Middle frontal gyrus (tissue), 1 donor: ENCODE measurements at regions not wholly inside any gene's neighbourhood (a gene's known extent, or its start where the extent isn't known, plus 50 kb on each side); places are given as distances from the start of the nearest gene placed in this dataset.

Experiments used
- DNase-seq: peaks from one replicate; pipeline ENCODE4 v3.0.0-alpha.2; 2015; ENCODE audit warnings: low spot score; ENCODE audit errors: extremely low spot score

GRCh38 chr1:96481409-96481808 lies 240.2 kb upstream of the PTBP2 start:
- no peak for DNase-seq

- DNase-seq = no peak
Observed at GRCh38 chr1:96482616-96483015, 239.0 kb upstream of the PTBP2 start.

- peak; percentile 25 for DNase-seq
Observed at GRCh38 chr1:96487394-96487793, 234.2 kb upstream of the PTBP2 start.

- no peak for DNase-seq
Observed at GRCh38 chr1:96487971-96488370, 233.6 kb upstream of the PTBP2 start.

GRCh38 chr1:96488777-96489176 lies 232.8 kb upstream of the PTBP2 start:
- no peak for DNase-seq

GRCh38 chr1:96492236-96492635 lies 229.3 kb upstream of the PTBP2 start:
- DNase-seq = no peak

GRCh38 chr1:96498744-96499340 lies 222.7 kb upstream of the PTBP2 start:
- no peak for DNase-seq

GRCh38 chr1:96508233-96508632 lies 213.4 kb upstream of the PTBP2 start:
- no peak for DNase-seq

GRCh38 chr1:96509339-96509738 lies 212.2 kb upstream of the PTBP2 start:
- no peak for DNase-seq

- DNase-seq = no peak
Observed at GRCh38 chr1:96509951-96510350, 211.6 kb upstream of the PTBP2 start.

- DNase-seq = no peak
Observed at GRCh38 chr1:96510391-96510790, 211.2 kb upstream of the PTBP2 start.

- no peak for DNase-seq
Observed at GRCh38 chr1:96510911-96511310, 210.7 kb upstream of the PTBP2 start.

- DNase-seq = no peak
Observed at GRCh38 chr1:96513136-96513535, 208.4 kb upstream of the PTBP2 start.

GRCh38 chr1:96515430-96515829 lies 206.2 kb upstream of the PTBP2 start:
- no peak for DNase-seq

- no peak for DNase-seq
Observed at GRCh38 chr1:96515925-96516324, 205.7 kb upstream of the PTBP2 start.

- DNase-seq = no peak
Observed at GRCh38 chr1:96519851-96520578, 201.6 kb upstream of the PTBP2 start.

- DNase-seq = no peak
Observed at GRCh38 chr1:96520579-96520947, 201.0 kb upstream of the PTBP2 start.

GRCh38 chr1:96521010-96521409 lies 200.6 kb upstream of the PTBP2 start:
- no peak for DNase-seq

- no peak for DNase-seq
Observed at GRCh38 chr1:96521994-96522760, 199.4 kb upstream of the PTBP2 start.

- DNase-seq = no peak
Observed at GRCh38 chr1:96522927-96523326, 198.7 kb upstream of the PTBP2 start.

GRCh38 chr1:96524100-96524499 lies 197.5 kb upstream of the PTBP2 start:
- no peak for DNase-seq
